Fibroblast of lung (primary cell): ENCODE measurements at regions not wholly inside any gene's neighbourhood (a gene's known extent, or its start where the extent isn't known, plus 50 kb on each side); places are given as distances from the start of the nearest gene placed in this dataset.
A peak's percentile ranks its signal among the peaks of the same experiment; 100 is the strongest.

ENCODE experiments used
- EZH2 ChIP-seq: IDR thresholded peaks from 2 replicates; pipeline ENCODE4 v1.5.1; 2012; ENCODE audit warnings: low read length, control low read depth, mild to moderate bottlenecking; ENCODE audit errors: missing control alignments
- TF ChIP-seq, protein P1 (sequence below), 2 donors: IDR thresholded peaks in 1 of 2; conservative IDR thresholded peaks in 1 of 2; 1 replicate in 1 of 2; 2 replicates in 1 of 2; pipeline ENCODE4 v1.5.1; 2011 to 2012; ENCODE audit warnings: low read length in 2 of 2, control low read depth in 1 of 2, inconsistent platforms in 1 of 2, low read depth in 1 of 2, mild to moderate bottlenecking in 1 of 2

DNA sequence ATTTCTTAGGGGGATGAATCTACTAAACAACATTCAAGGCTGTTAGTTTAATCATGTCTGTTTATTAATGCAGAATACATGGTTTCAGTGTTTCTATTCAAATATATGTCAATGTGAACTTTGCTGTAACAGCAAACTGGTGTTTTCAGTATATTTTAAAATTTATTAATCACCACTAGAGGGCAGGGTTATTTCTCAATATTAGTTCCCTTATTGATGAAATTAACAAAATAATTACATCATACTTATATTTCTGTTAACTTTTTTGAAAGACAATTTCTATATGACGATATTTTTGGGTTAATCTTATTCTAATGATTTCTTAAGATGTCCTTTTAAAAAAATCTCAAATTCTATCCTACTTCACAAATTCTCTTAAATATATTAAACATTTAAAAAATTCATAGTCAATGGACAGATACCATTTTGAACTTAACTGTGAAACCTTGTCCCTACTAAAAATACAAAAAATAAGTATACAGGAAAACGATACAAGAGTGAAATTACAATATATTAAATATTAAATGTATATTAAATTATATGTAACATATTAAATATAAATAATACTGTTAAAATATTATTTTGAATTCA is 1034.1 kb upstream of the PRMT6 start:
- TF ChIP-seq, protein P1, sequence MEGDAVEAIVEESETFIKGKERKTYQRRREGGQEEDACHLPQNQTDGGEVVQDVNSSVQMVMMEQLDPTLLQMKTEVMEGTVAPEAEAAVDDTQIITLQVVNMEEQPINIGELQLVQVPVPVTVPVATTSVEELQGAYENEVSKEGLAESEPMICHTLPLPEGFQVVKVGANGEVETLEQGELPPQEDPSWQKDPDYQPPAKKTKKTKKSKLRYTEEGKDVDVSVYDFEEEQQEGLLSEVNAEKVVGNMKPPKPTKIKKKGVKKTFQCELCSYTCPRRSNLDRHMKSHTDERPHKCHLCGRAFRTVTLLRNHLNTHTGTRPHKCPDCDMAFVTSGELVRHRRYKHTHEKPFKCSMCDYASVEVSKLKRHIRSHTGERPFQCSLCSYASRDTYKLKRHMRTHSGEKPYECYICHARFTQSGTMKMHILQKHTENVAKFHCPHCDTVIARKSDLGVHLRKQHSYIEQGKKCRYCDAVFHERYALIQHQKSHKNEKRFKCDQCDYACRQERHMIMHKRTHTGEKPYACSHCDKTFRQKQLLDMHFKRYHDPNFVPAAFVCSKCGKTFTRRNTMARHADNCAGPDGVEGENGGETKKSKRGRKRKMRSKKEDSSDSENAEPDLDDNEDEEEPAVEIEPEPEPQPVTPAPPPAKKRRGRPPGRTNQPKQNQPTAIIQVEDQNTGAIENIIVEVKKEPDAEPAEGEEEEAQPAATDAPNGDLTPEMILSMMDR (conservative IDR thresholded peaks at IDR 0.05 in 1 of 2, IDR thresholded peaks at IDR 0.05 in 1 of 2; ENCODE audit: low read depth in 1 of 2, low read length in 2 of 2): peak in 1 of 2 donors; percentile 18
- TF ChIP-seq EZH2: no peak
